ENCODE measurements at regions not wholly inside any gene's neighbourhood (a gene's known extent, or its start where the extent isn't known, plus 50 kb on each side); places are given as distances from the start of the nearest gene placed in this dataset.

DNA sequence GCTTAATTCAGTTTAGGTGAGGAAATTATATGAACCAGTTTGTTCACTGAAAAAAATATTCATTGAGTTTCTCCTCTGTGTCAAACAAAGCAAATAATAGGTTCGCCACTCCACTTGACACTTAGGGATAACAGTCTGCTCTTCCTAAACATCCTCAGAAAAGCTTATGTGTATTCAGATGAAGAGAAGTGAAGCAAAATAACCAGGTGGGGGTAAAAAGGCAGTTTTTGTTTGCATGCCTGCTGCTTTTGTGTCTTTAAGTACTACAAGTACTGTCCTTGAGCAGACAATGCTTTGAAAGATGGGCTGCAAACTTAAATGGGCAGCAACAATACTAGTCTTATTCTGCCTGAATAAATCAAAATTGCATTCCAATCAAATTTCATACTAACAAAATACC lies 910.7 kb upstream of the MDGA2 start:
- DNase-seq (ENCODE audit: low read depth), result no peak
- TF ChIP-seq CTCF (conservative IDR thresholded peaks at IDR 0.05; ENCODE audit: low read depth, low read length), result no peak

GRCh38 chr14:48584031-48584430 lies 908.6 kb upstream of the MDGA2 start:
- no peak for TF ChIP-seq CTCF (conservative IDR thresholded peaks at IDR 0.05; ENCODE audit: low read depth, low read length)
- DNase-seq (ENCODE audit: low read depth), result no peak
- no peak overlapping the region for H3K4me3 ChIP-seq (ENCODE audit: low read depth, low read length)

More for the DNA sequence above, 910.7 kb upstream of the MDGA2 start:
- H3K4me3 ChIP-seq (ENCODE audit: low read depth, low read length), result no peak overlapping the region

- TF ChIP-seq CTCF (conservative IDR thresholded peaks at IDR 0.05; ENCODE audit: low read depth, low read length), result no peak
- H3K4me3 ChIP-seq (ENCODE audit: low read depth, low read length), result no peak overlapping the region
- DNase-seq (ENCODE audit: low read depth), result no peak
These were observed 907.5 kb upstream of the MDGA2 start for GRCh38 chr14:48582938-48583337.

GRCh38 chr14:48580692-48581091 lies 905.3 kb upstream of the MDGA2 start:
- TF ChIP-seq CTCF (conservative IDR thresholded peaks at IDR 0.05; ENCODE audit: low read depth, low read length), result no peak
- H3K4me3 ChIP-seq (ENCODE audit: low read depth, low read length), result no peak overlapping the region
- no peak for DNase-seq (ENCODE audit: low read depth)

- no peak for TF ChIP-seq CTCF (conservative IDR thresholded peaks at IDR 0.05; ENCODE audit: low read depth, low read length)
- no peak for DNase-seq (ENCODE audit: low read depth)
- H3K4me3 ChIP-seq (ENCODE audit: low read depth, low read length), result no peak overlapping the region
These were observed 900.4 kb upstream of the MDGA2 start for GRCh38 chr14:48575772-48576171.

DNA sequence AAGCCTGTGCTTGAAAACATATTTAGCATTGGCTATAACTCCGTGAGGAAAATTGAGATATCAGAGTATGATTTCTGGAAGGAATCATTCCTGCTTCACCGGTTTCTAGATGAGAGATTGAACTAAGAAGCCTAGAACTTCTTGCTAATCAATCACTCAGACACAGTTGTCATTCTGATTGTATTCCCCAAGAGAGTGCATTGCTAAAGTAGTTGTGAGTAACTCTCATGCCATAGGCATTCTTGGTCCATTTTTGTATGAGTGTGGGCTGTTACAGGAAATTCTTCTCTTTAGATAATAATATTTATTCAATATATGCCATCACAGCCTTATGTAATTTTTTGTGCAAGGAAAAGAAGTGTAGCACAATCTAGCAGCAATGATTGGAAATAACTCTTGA lies 893.3 kb upstream of the MDGA2 start:
- TF ChIP-seq CTCF (conservative IDR thresholded peaks at IDR 0.05; ENCODE audit: low read depth, low read length), result no peak
- DNase-seq (ENCODE audit: low read depth), result no peak
- no peak overlapping the region for H3K4me3 ChIP-seq (ENCODE audit: low read depth, low read length)

DNA sequence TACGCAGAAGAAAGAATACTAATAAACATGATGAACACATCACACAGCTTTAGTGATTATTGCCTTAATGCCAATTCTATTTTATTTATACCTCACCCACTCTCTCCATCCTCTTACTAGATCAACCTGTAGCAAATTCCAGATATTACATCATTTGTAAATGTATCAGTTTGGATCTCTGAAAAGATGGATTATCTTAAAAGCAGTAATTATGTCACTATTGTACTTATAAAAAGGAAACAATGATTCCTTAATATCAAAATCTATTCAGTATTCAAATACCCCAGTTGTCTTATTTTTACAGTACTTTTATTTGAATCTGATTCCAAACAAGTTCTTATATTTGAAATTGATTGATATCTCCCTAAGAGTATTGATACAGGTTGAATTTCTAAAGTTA lies 892.8 kb upstream of the MDGA2 start:
- no peak overlapping the region for H3K4me3 ChIP-seq (ENCODE audit: low read depth, low read length)
- TF ChIP-seq CTCF (conservative IDR thresholded peaks at IDR 0.05; ENCODE audit: low read depth, low read length), result no peak
- no peak for DNase-seq (ENCODE audit: low read depth)
